ENCODE measurements at regions not wholly inside any gene's neighbourhood (a gene's known extent, or its start where the extent isn't known, plus 50 kb on each side); places are given as distances from the start of the nearest gene placed in this dataset.
A peak's percentile ranks its signal among the peaks of the same experiment; 100 is the strongest.

- H3K4me1 ChIP-seq (ENCODE audit: insufficient read depth, low read length), result no peaks in the 10 kb centered on the region
- no peaks in the 10 kb centered on the region for H3K27me3 ChIP-seq (ENCODE audit: insufficient read depth, low read length)
- Mint-ChIP-seq H3K36me3 (ENCODE audit: low read depth, unreplicated experiment) (no peaks in the 10 kb centered on the region), H3K27me3 (ENCODE audit: low read depth, unreplicated experiment) (no peaks in the 10 kb centered on the region), H3K27ac (ENCODE audit: unreplicated experiment) (no peak overlapping the region), H3K4me1 (ENCODE audit: low read depth, unreplicated experiment) (no peaks in the 10 kb centered on the region), H3K9me3 (ENCODE audit: unreplicated experiment) (no peaks in the 10 kb centered on the region), H3K4me3 (ENCODE audit: unreplicated experiment) (no peak overlapping the region)
- DNase-seq (ENCODE audit: low read depth) (no peak), FAIRE-seq (no peak)
- no peak overlapping the region for H3K9ac ChIP-seq (ENCODE audit: low read length)
- H3K79me2 ChIP-seq (ENCODE audit: insufficient read depth, low read length), result no peaks in the 10 kb centered on the region
- H2AFZ ChIP-seq (ENCODE audit: low read depth, low read length), result no peak overlapping the region
- TF ChIP-seq CTCF (IDR thresholded peaks at IDR 0.05; ENCODE audit: insufficient read depth, low read depth, low read length) (no peak), EZH2 (IDR thresholded peaks at IDR 0.05; ENCODE audit: insufficient read depth, low read length) (no peak)
- H3K4me3 ChIP-seq (ENCODE audit: insufficient read depth, low read depth, low read length), result no peak overlapping the region
- no peak overlapping the region for H3K27ac ChIP-seq (ENCODE audit: low read depth, low read length)
- no peaks in the 10 kb centered on the region for H3K9me3 ChIP-seq (ENCODE audit: insufficient read depth, low read depth, low read length)
- H3K36me3 ChIP-seq (ENCODE audit: insufficient read depth, low read length), result no peaks in the 10 kb centered on the region
- no peak overlapping the region for H3K4me2 ChIP-seq (ENCODE audit: low read length)
- no peaks in the 10 kb centered on the region for H4K20me1 ChIP-seq (ENCODE audit: insufficient read depth, low read length)
These were observed 165.0 kb downstream of the HEPH start for GRCh38 chrX:66328950-66329596.

GRCh38 chrX:66360894-66361293, 196.8 kb downstream of the HEPH start:
- peak; percentile 29 for FAIRE-seq
- no peak overlapping the region for H3K9ac ChIP-seq (ENCODE audit: low read length)
- no peaks in the 10 kb centered on the region for H3K27me3 ChIP-seq (ENCODE audit: insufficient read depth, low read length)
- Mint-ChIP-seq H3K27me3 (ENCODE audit: low read depth, unreplicated experiment) (no peaks in the 10 kb centered on the region), H3K9me3 (ENCODE audit: unreplicated experiment) (no peaks in the 10 kb centered on the region), H3K4me3 (ENCODE audit: unreplicated experiment) (no peak overlapping the region), H3K27ac (ENCODE audit: unreplicated experiment) (no peak overlapping the region), H3K36me3 (ENCODE audit: low read depth, unreplicated experiment) (no peaks in the 10 kb centered on the region), H3K4me1 (ENCODE audit: low read depth, unreplicated experiment) (no peaks in the 10 kb centered on the region)
- no peak overlapping the region for H3K4me2 ChIP-seq (ENCODE audit: low read length)
- TF ChIP-seq CTCF (IDR thresholded peaks at IDR 0.05; ENCODE audit: insufficient read depth, low read depth, low read length), result no peak
- no peak for TF ChIP-seq EZH2 (IDR thresholded peaks at IDR 0.05; ENCODE audit: insufficient read depth, low read length)
- no peaks in the 10 kb centered on the region for H3K4me1 ChIP-seq (ENCODE audit: insufficient read depth, low read length)
- H3K9me3 ChIP-seq (ENCODE audit: insufficient read depth, low read depth, low read length), result no peaks in the 10 kb centered on the region
- H2AFZ ChIP-seq (ENCODE audit: low read depth, low read length), result no peak overlapping the region
- H3K4me3 ChIP-seq (ENCODE audit: insufficient read depth, low read depth, low read length), result no peak overlapping the region
- no peak for DNase-seq (ENCODE audit: low read depth)
- no peaks in the 10 kb centered on the region for H3K79me2 ChIP-seq (ENCODE audit: insufficient read depth, low read length)
- no peak overlapping the region for H3K27ac ChIP-seq (ENCODE audit: low read depth, low read length)
- no peaks in the 10 kb centered on the region for H4K20me1 ChIP-seq (ENCODE audit: insufficient read depth, low read length)
- no peaks in the 10 kb centered on the region for H3K36me3 ChIP-seq (ENCODE audit: insufficient read depth, low read length)

GRCh38 chrX:66384722-66385121, 220.7 kb downstream of the HEPH start:
- Mint-ChIP-seq H3K36me3 (ENCODE audit: low read depth, unreplicated experiment) (no peaks in the 10 kb centered on the region), H3K4me3 (ENCODE audit: unreplicated experiment) (no peak overlapping the region), H3K27me3 (ENCODE audit: low read depth, unreplicated experiment) (no peaks in the 10 kb centered on the region), H3K27ac (ENCODE audit: unreplicated experiment) (no peak overlapping the region), H3K4me1 (ENCODE audit: low read depth, unreplicated experiment) (no peaks in the 10 kb centered on the region), H3K9me3 (ENCODE audit: unreplicated experiment) (no peaks in the 10 kb centered on the region)
- H3K27me3 ChIP-seq (ENCODE audit: insufficient read depth, low read length), result no peaks in the 10 kb centered on the region
- peak; percentile 68 for FAIRE-seq
- H3K36me3 ChIP-seq (ENCODE audit: insufficient read depth, low read length), result no peaks in the 10 kb centered on the region
- H3K27ac ChIP-seq (ENCODE audit: low read depth, low read length), result no peak overlapping the region
- no peak overlapping the region for H2AFZ ChIP-seq (ENCODE audit: low read depth, low read length)
- no peaks in the 10 kb centered on the region for H3K4me1 ChIP-seq (ENCODE audit: insufficient read depth, low read length)
- H3K9ac ChIP-seq (ENCODE audit: low read length), result no peak overlapping the region
- no peak overlapping the region for H3K4me3 ChIP-seq (ENCODE audit: insufficient read depth, low read depth, low read length)
- TF ChIP-seq EZH2 (IDR thresholded peaks at IDR 0.05; ENCODE audit: insufficient read depth, low read length) (no peak), CTCF (IDR thresholded peaks at IDR 0.05; ENCODE audit: insufficient read depth, low read depth, low read length) (no peak)
- H3K4me2 ChIP-seq (ENCODE audit: low read length), result no peak overlapping the region
- no peak for DNase-seq (ENCODE audit: low read depth)
- H3K79me2 ChIP-seq (ENCODE audit: insufficient read depth, low read length), result no peaks in the 10 kb centered on the region
- no peaks in the 10 kb centered on the region for H3K9me3 ChIP-seq (ENCODE audit: insufficient read depth, low read depth, low read length)
- no peaks in the 10 kb centered on the region for H4K20me1 ChIP-seq (ENCODE audit: insufficient read depth, low read length)

All from astrocyte (in vitro differentiated cells and primary cell).